OCI-LY3 (cell line): ENCODE measurements at regions not wholly inside any gene's neighbourhood (a gene's known extent, or its start where the extent isn't known, plus 50 kb on each side); places are given as distances from the start of the nearest gene placed in this dataset.

ENCODE experiments used
- H2AFZ ChIP-seq: fragments of 200-600, 300-600 bp; shearing (Covaris generic); 2 replicates; pipeline ENCODE4 v1.6.0; 2014; ENCODE audit warnings: antibody characterized with exemption, low read depth, low read length
- H3K27ac ChIP-seq: fragments of 200-600, 300-600 bp; sonication (generic); 2 replicates; pipeline ENCODE4 v1.5.1; 2014; ENCODE audit warnings: mild to moderate bottlenecking, low read length, moderate library complexity, mixed read lengths
- H3K27me3 ChIP-seq: fragments of 200-600, 300-600 bp; sonication (generic); 2 replicates; pipeline ENCODE4 v1.6.1; 2014; ENCODE audit warnings: low read depth, low read length, mixed read lengths
- H3K36me3 ChIP-seq: fragments of 200-600, 300-600 bp; sonication (generic); replicated peaks from 2 replicates; pipeline ENCODE3; 2014; ENCODE audit warnings: low read depth, low read length, mixed read lengths
- H3K4me1 ChIP-seq: fragments of 300-600, 200-600 bp; sonication (generic); 2 replicates; pipeline ENCODE4 v1.6.1; 2014; ENCODE audit warnings: low read length, mixed read lengths
- H3K4me2 ChIP-seq: fragments of 200-600, 300-600 bp; sonication (generic); 2 replicates; pipeline ENCODE4 v1.6.1; 2014; ENCODE audit warnings: low read length, mixed read lengths
- H3K4me3 ChIP-seq: fragments of 300-600, 200-600 bp; sonication (generic); 2 replicates; pipeline ENCODE4 v1.5.1; 2014; ENCODE audit warnings: antibody characterized with exemption, mild to moderate bottlenecking, low read length, moderate library complexity
- H3K79me2 ChIP-seq: fragments of 300-600, 200-600 bp; shearing (Covaris generic); 2 replicates; pipeline ENCODE4 v1.6.1; 2014; ENCODE audit warnings: mild to moderate bottlenecking, low read length, mixed read lengths
- H3K9ac ChIP-seq: fragments of 300-600, 200-600 bp; shearing (Covaris generic); 2 replicates; pipeline ENCODE4 v1.6.0; 2014; ENCODE audit warnings: mild to moderate bottlenecking, low read length, moderate library complexity
- H3K9me3 ChIP-seq: fragments of 200-600, 300-600 bp; shearing (Covaris generic); 2 replicates; pipeline ENCODE4 v1.6.1; 2014; ENCODE audit warnings: low read length, mixed read lengths; ENCODE audit not compliant: insufficient read depth
- H4K20me1 ChIP-seq: fragments of 200-600, 300-600 bp; sonication (generic); 2 replicates; pipeline ENCODE4 v1.6.1; 2016; ENCODE audit warnings: low read length, mixed read lengths; ENCODE audit not compliant: insufficient read depth
- CTCF ChIP-seq: fragments of 200-600, 300-600 bp; sonication (generic); IDR thresholded peaks from 2 replicates; pipeline ENCODE4 v1.5.1; 2014; ENCODE audit warnings: antibody characterized with exemption, low read length, low read depth
- EZH2phosphoT487 ChIP-seq: fragments of 200-600 bp; shearing (Covaris generic); IDR thresholded peaks from 2 replicates; pipeline ENCODE4 v1.6.1; 2018; ENCODE audit warnings: antibody characterized with exemption, mixed run types, low read depth

- H3K27ac ChIP-seq = no peak overlapping the region
- H3K36me3 ChIP-seq = no peaks in the 10 kb centered on the region
- H3K4me1 ChIP-seq = peaks cover 14% of the 10 kb centered on the region
- no peaks in the 10 kb centered on the region for H3K9me3 ChIP-seq
- H3K4me3 ChIP-seq = no peak overlapping the region
- H2AFZ ChIP-seq = no peak overlapping the region
- H4K20me1 ChIP-seq = no peaks in the 10 kb centered on the region
- H3K79me2 ChIP-seq = no peaks in the 10 kb centered on the region
- no peak overlapping the region for H3K4me2 ChIP-seq
- no peak for TF ChIP-seq CTCF
- no peak for TF ChIP-seq EZH2phosphoT487
- no peak overlapping the region for H3K9ac ChIP-seq
- no peaks in the 10 kb centered on the region for H3K27me3 ChIP-seq
These were observed 144.0 kb downstream of the THBS2 start for GRCh38 chr6:169109411-169110220.

GRCh38 chr6:169108753-169109152 lies 144.9 kb downstream of the THBS2 start:
- H3K4me1 ChIP-seq = peaks cover 14% of the 10 kb centered on the region
- H3K9ac ChIP-seq = no peak overlapping the region
- no peaks in the 10 kb centered on the region for H3K9me3 ChIP-seq
- no peaks in the 10 kb centered on the region for H3K36me3 ChIP-seq
- H3K4me2 ChIP-seq = no peak overlapping the region
- H2AFZ ChIP-seq = no peak overlapping the region
- no peak overlapping the region for H3K27ac ChIP-seq
- TF ChIP-seq EZH2phosphoT487 = no peak
- no peak for TF ChIP-seq CTCF
- H4K20me1 ChIP-seq = no peaks in the 10 kb centered on the region
- no peaks in the 10 kb centered on the region for H3K27me3 ChIP-seq
- H3K79me2 ChIP-seq = no peaks in the 10 kb centered on the region
- H3K4me3 ChIP-seq = no peak overlapping the region

GRCh38 chr6:169106176-169106575 lies 147.5 kb downstream of the THBS2 start:
- H3K4me2 ChIP-seq = no peak overlapping the region
- H3K79me2 ChIP-seq = no peaks in the 10 kb centered on the region
- no peak overlapping the region for H2AFZ ChIP-seq
- H3K27ac ChIP-seq = no peak overlapping the region
- no peaks in the 10 kb centered on the region for H3K27me3 ChIP-seq
- H3K4me1 ChIP-seq = no peaks in the 10 kb centered on the region
- no peaks in the 10 kb centered on the region for H3K36me3 ChIP-seq
- H4K20me1 ChIP-seq = no peaks in the 10 kb centered on the region
- no peak overlapping the region for H3K4me3 ChIP-seq
- no peaks in the 10 kb centered on the region for H3K9me3 ChIP-seq
- TF ChIP-seq CTCF (no peak), EZH2phosphoT487 (no peak)
- no peak overlapping the region for H3K9ac ChIP-seq

GRCh38 chr6:169101981-169102380 lies 151.7 kb downstream of the THBS2 start:
- Histone ChIP-seq H3K36me3 (no peaks in the 10 kb centered on the region), H3K79me2 (no peaks in the 10 kb centered on the region), H2AFZ (no peak overlapping the region), H3K9me3 (no peaks in the 10 kb centered on the region), H3K4me1 (no peaks in the 10 kb centered on the region), H3K27ac (no peak overlapping the region), H4K20me1 (no peaks in the 10 kb centered on the region), H3K27me3 (no peaks in the 10 kb centered on the region), H3K4me3 (no peak overlapping the region), H3K4me2 (no peak overlapping the region), H3K9ac (no peak overlapping the region)
- TF ChIP-seq CTCF (no peak), EZH2phosphoT487 (no peak)
